Colonic mucosa (tissue), 4 donors: ENCODE measurements at regions not wholly inside any gene's neighbourhood (a gene's known extent, or its start where the extent isn't known, plus 50 kb on each side); places are given as distances from the start of the nearest gene placed in this dataset.

ENCODE experiments used
- DNase-seq: peaks from one replicate; pipeline ENCODE4 v3.0.0-alpha.2; 2020
- H3K27ac ChIP-seq: fragments of 200-600 bp; one replicate; pipeline ENCODE4 v1.8.0; 2021
- H3K27me3 ChIP-seq: fragments of 200-600 bp; one replicate; pipeline ENCODE4 v1.8.0; 2021
- H3K36me3 ChIP-seq: fragments of 200-600 bp; one replicate; pipeline ENCODE4 v1.8.0; 2021
- H3K4me1 ChIP-seq: fragments of 200-600 bp; one replicate; pipeline ENCODE4 v1.8.0; 2021; ENCODE audit warnings: mild to moderate bottlenecking
- H3K4me3 ChIP-seq: fragments of 200-600 bp; one replicate; pipeline ENCODE4 v1.8.0; 2021
- H3K9ac ChIP-seq, 2 donors: one replicate each; pipeline ENCODE4 v1.7.0; 2013; ENCODE audit warnings: control low read depth in 2 of 2, low read depth in 2 of 2, low read length in 2 of 2
- H3K9me3 ChIP-seq: fragments of 200-600 bp; one replicate; pipeline ENCODE4 v1.8.0; 2021
- CTCF ChIP-seq: fragments of 200-600 bp; IDR thresholded peaks from one replicate; pipeline ENCODE4 v1.8.0; 2022; ENCODE audit warnings: antibody characterized with exemption, mild to moderate bottlenecking
- intact Hi-C: fragments of 100-400 bp; cut with DNase I; formaldehyde crosslinking; loops from one replicate; pipeline ENCODE4 v1.14.1; 2022
- donor health status: healthy.
- donor health status: DM: no; HTN: no; CAD: no.
- donor health status: DM: no; HTN: no; CAD: no.

DNA sequence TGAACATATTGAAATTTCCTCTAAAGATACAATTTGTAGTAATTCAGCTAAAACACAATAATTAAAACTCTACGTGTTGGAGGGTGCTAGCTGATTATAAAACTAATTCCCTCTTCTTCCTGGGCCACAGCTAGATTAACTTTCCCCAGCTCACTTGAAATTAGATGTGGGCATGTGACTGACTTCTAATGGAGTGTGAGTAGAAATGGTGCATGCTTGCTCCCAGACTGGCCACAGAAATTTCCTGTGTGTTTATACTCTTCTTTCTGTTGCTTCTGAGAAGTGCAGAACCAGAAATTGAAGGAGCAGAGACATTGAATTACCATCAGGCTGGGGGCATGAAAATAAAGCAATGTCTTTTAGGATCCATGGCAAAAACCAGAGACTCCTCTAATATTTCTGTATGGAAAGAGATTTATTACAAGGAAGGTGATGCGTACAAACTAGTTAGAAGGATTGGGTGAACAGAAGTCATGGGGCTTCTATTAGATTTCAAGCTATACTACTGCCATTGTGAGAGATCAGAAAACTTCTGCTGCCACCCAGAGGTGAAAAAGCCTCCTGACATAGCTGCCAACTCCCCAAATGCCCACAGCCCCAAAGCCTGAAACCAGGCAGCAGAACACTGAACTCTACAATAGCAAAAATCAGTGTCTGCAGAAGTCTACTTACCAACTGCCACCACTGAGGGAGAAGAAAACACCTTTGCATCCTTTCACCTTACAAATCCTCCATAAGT, 379.2 kb upstream of the MIR17HG start:
- TF ChIP-seq CTCF: no peak
- Histone ChIP-seq H3K4me3 (no peak overlapping the region), H3K36me3 (no peaks in the 10 kb centered on the region), H3K27me3 (no peaks in the 10 kb centered on the region), H3K27ac (no peak overlapping the region), H3K4me1 (no peaks in the 10 kb centered on the region), H3K9ac (no peak overlapping the region), H3K9me3 (no peaks in the 10 kb centered on the region)
- no peak for DNase-seq
- intact Hi-C loops: no loop called here

DNA sequence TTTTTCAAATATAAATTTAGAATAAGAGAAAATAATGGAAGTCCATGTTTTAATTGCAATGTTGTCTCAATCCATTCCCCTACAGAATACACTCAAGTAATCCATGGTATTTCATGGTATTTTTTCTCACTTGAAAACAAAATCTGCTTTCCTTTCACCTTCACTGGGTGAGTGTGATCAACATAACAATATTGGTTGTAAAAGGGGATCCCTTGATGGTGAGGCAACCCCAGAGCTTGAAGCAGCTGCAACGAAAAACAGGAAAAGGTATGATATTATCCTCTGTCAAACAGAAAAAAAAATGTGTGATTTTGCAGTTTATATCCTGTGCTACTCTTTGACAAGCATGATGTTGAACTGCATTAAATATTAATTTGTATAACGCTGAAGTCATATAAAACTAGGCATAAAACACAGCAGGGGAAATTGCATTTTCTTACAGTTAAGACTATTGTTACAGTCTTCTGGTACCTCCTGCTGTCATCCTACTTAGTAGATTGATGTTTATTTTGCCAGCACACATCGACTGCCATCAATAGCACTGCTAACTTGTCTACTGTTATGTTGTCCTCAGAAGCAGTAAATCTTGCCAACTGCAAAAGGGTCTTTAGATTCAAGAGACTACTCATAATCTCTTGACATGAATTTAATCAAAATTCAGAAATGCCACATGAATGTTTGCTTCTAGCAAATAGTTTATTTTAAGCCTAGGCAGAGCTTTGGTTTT, 373.1 kb upstream of the MIR17HG start:
- Histone ChIP-seq H3K4me3 (no peak overlapping the region), H3K9me3 (no peaks in the 10 kb centered on the region), H3K27me3 (no peaks in the 10 kb centered on the region), H3K4me1 (no peaks in the 10 kb centered on the region), H3K27ac (no peak overlapping the region), H3K9ac (no peak overlapping the region), H3K36me3 (no peaks in the 10 kb centered on the region)
- DNase-seq: no peak
- TF ChIP-seq CTCF: no peak
- intact Hi-C loops: no loop called here

DNA sequence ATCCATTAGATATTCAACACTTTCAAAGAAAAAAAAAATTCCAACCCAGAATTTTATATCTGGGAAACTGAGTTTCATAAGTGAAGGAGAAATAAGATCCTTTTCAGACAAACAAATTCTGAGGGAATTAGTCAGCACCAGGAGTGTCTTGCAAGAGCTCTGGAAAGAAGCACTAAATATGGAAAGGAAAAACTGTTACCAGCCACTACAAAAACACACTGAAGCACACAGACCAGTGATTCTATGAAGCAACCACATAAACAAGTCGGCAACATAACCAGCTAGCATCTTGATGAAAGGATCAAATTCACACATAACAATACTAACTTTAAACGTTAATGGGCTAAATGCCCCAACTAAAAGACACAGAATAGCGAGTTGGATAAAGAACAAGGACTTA, 368.4 kb upstream of the MIR17HG start:
- intact Hi-C loops: no loop called here
- Histone ChIP-seq H3K27ac (no peak overlapping the region), H3K27me3 (no peaks in the 10 kb centered on the region), H3K4me3 (no peak overlapping the region), H3K9ac (no peak overlapping the region), H3K4me1 (no peaks in the 10 kb centered on the region), H3K9me3 (no peaks in the 10 kb centered on the region), H3K36me3 (no peaks in the 10 kb centered on the region)
- TF ChIP-seq CTCF: no peak
- DNase-seq: no peak

DNA sequence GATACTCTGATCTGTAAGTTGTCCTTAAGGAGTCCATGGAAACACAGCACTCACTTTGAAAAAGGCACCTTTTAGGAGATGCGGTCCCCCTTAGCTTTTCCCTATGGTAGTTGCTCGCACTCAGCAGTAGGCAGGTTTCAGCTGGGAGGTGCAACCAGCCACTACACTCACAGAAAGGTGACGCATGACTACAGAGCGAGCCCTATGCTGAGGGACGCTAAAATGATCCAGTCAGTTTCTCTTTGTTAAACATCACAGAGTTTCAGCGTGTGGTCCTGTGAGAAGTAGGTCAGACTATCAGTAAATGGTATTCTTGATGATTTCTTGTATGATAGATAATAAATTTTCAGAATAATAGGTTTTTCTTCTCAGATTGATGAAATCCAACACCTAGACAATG, 362.7 kb upstream of the MIR17HG start:
- no peaks in the 10 kb centered on the region for H3K4me1 ChIP-seq
- no peaks in the 10 kb centered on the region for H3K9me3 ChIP-seq
- H3K27ac ChIP-seq: no peak overlapping the region
- no peaks in the 10 kb centered on the region for H3K27me3 ChIP-seq
- no peaks in the 10 kb centered on the region for H3K36me3 ChIP-seq
- intact Hi-C loops: no loop called here
- H3K9ac ChIP-seq: no peak overlapping the region
- no peak for DNase-seq
- TF ChIP-seq CTCF: no peak
- H3K4me3 ChIP-seq: no peak overlapping the region

GRCh38 chr13:90995001-90995400, 352.5 kb upstream of the MIR17HG start:
- Histone ChIP-seq H3K9ac (no peak overlapping the region), H3K4me3 (no peak overlapping the region), H3K4me1 (no peaks in the 10 kb centered on the region), H3K9me3 (no peaks in the 10 kb centered on the region), H3K27me3 (no peaks in the 10 kb centered on the region), H3K36me3 (no peaks in the 10 kb centered on the region), H3K27ac (no peak overlapping the region)
- intact Hi-C loops: no loop called here
- no peak for DNase-seq
- TF ChIP-seq CTCF: no peak
